ENCODE measurements at regions not wholly inside any gene's neighbourhood (a gene's known extent, or its start where the extent isn't known, plus 50 kb on each side); places are given as distances from the start of the nearest gene placed in this dataset.
A peak's percentile ranks its signal among the peaks of the same experiment; 100 is the strongest.
"Not testable (repeated sequence)": the region's sequence is repeated elsewhere in the genome, so short reads cannot be mapped to it uniquely, and the experiment has no call there.

- H2BK12ac ChIP-seq (ENCODE audit: low read length); DNase-seq (ENCODE audit: low spot score); H3K18ac ChIP-seq (ENCODE audit: low read length); H4K91ac ChIP-seq (ENCODE audit: low read depth, low read length, poor library complexity); H2AFZ ChIP-seq (ENCODE audit: low read length); H3K4me1 ChIP-seq (ENCODE audit: control insufficient read depth in 2 of 2, insufficient read depth in 1 of 2, low read depth in 1 of 2, low read length in 2 of 2); H3K27ac ChIP-seq (replicated peaks; ENCODE audit: low read length); H3K4me3 ChIP-seq (ENCODE audit: low read length in 2 of 2); H2BK5ac ChIP-seq (ENCODE audit: low read length); H3K27me3 ChIP-seq (ENCODE audit: control insufficient read depth in 3 of 3, insufficient read depth in 3 of 3, low read depth in 1 of 3, low read length in 3 of 3); H3K36me3 ChIP-seq (replicated peaks in 1 of 2; ENCODE audit: control insufficient read depth in 2 of 2, insufficient read depth in 2 of 2, low read length in 2 of 2); H2AK5ac ChIP-seq (ENCODE audit: low read depth, low read length); H3K4me2 ChIP-seq (ENCODE audit: insufficient read depth, low read length, poor library complexity, severe bottlenecking); H2BK15ac ChIP-seq (ENCODE audit: low read length); H3K9ac ChIP-seq (ENCODE audit: low read depth, low read length, poor library complexity); H2BK120ac ChIP-seq (ENCODE audit: low read depth, low read length); H3K4ac ChIP-seq (ENCODE audit: low read length); H3K14ac ChIP-seq (ENCODE audit: low read length); H3K79me1 ChIP-seq (ENCODE audit: low read depth, low read length); H3K9me3 ChIP-seq (replicated peaks in 1 of 2; ENCODE audit: control insufficient read depth in 2 of 2, insufficient read depth in 1 of 2, low read depth in 1 of 2, low read length in 2 of 2); H4K8ac ChIP-seq (ENCODE audit: low read depth, low read length); H3K23ac ChIP-seq (ENCODE audit: low read depth, low read length, poor library complexity): not testable (repeated sequence)
- WGBS, 2 donors (ENCODE audit: extremely low coverage in 2 of 2, insufficient read length in 2 of 2, insufficient replicate concordance in 1 of 2), result no CpG with 5 or more reads among the region's 1 CpG
Observed at GRCh38 chr2:95671992-95672391, 80.2 kb downstream of the TRIM43 start.

DNA sequence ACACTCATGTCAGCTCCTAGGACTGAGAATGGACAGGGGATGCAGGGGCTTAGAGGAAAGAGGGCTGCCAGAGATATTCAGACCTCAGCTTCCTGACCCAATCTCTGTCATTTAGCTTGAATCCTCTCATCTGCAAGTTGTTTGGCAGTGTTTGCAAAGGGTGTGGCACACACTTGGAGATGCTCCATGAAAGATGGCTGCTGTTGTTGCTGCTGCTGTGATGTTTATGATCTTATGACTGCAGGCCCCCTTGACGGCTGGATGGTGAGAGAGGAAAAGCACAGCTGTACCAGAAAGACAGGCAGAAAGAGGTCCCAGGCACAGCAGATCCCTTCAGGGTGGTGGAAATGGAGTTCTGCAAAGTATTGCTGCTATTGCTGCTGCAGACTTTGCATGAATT, 80.7 kb downstream of the TRIM43 start:
- H2BK120ac ChIP-seq (ENCODE audit: low read depth, low read length); H3K4me2 ChIP-seq (ENCODE audit: insufficient read depth, low read length, poor library complexity, severe bottlenecking); H3K27me3 ChIP-seq (ENCODE audit: control insufficient read depth in 3 of 3, insufficient read depth in 3 of 3, low read depth in 1 of 3, low read length in 3 of 3); H3K27ac ChIP-seq (replicated peaks; ENCODE audit: low read length); H3K9ac ChIP-seq (ENCODE audit: low read depth, low read length, poor library complexity); H2BK15ac ChIP-seq (ENCODE audit: low read length); H4K91ac ChIP-seq (ENCODE audit: low read depth, low read length, poor library complexity); H4K8ac ChIP-seq (ENCODE audit: low read depth, low read length); H2AK5ac ChIP-seq (ENCODE audit: low read depth, low read length); H3K4me3 ChIP-seq (ENCODE audit: low read length in 2 of 2); H2BK12ac ChIP-seq (ENCODE audit: low read length); H2AFZ ChIP-seq (ENCODE audit: low read length); H3K14ac ChIP-seq (ENCODE audit: low read length); H3K9me3 ChIP-seq (replicated peaks in 1 of 2; ENCODE audit: control insufficient read depth in 2 of 2, insufficient read depth in 1 of 2, low read depth in 1 of 2, low read length in 2 of 2); H3K4me1 ChIP-seq (ENCODE audit: control insufficient read depth in 2 of 2, insufficient read depth in 1 of 2, low read depth in 1 of 2, low read length in 2 of 2); DNase-seq (ENCODE audit: low spot score); H3K23ac ChIP-seq (ENCODE audit: low read depth, low read length, poor library complexity); H3K79me1 ChIP-seq (ENCODE audit: low read depth, low read length); H3K36me3 ChIP-seq (replicated peaks in 1 of 2; ENCODE audit: control insufficient read depth in 2 of 2, insufficient read depth in 2 of 2, low read length in 2 of 2); H3K4ac ChIP-seq (ENCODE audit: low read length); H2BK5ac ChIP-seq (ENCODE audit: low read length); H3K18ac ChIP-seq (ENCODE audit: low read length): not testable (repeated sequence)
- WGBS, 2 donors (ENCODE audit: extremely low coverage in 2 of 2, insufficient read length in 2 of 2, insufficient replicate concordance in 1 of 2), result no CpG with 5 or more reads among the region's 1 CpG

DNA sequence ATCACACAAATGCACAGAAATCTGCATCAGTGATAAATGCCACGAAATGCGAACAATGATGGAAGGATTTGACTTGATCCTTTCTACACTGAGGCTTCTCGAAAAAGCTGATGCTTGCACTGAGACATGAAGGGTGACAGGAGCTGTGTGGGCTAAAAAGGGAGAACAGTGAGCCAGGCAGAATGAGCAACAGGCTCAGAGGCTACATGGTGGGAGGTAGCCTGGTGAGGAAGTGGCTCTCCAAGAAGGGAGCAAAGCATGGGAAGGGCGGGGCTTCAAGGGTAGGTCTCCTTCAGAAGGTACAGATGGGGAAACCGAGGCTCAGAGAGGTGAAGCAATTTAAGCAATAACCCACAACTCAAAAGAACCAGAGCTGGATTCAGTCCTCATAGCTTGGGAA, 82.4 kb downstream of the TRIM43 start:
- H3K9me3 ChIP-seq (replicated peaks in 1 of 2; ENCODE audit: control insufficient read depth in 2 of 2, insufficient read depth in 1 of 2, low read depth in 1 of 2, low read length in 2 of 2), result no peaks in the 10 kb centered on the region
- no peak overlapping the region for H2BK15ac ChIP-seq (ENCODE audit: low read length)
- no peak overlapping the region for H3K4ac ChIP-seq (ENCODE audit: low read length)
- no peak overlapping the region for H2AK5ac ChIP-seq (ENCODE audit: low read depth, low read length)
- WGBS, 2 donors (ENCODE audit: extremely low coverage in 2 of 2, insufficient read length in 2 of 2, insufficient replicate concordance in 1 of 2), result no CpG with 5 or more reads among the region's 5 CpGs
- no peak overlapping the region for H2BK120ac ChIP-seq (ENCODE audit: low read depth, low read length)
- H3K4me1 ChIP-seq (ENCODE audit: control insufficient read depth in 2 of 2, insufficient read depth in 1 of 2, low read depth in 1 of 2, low read length in 2 of 2), result peaks cover 4 to 5% of the 10 kb centered on the region in 2 donors
- no peak overlapping the region for H3K4me3 ChIP-seq (ENCODE audit: low read length in 2 of 2)
- no peak overlapping the region for H3K9ac ChIP-seq (ENCODE audit: low read depth, low read length, poor library complexity)
- H2BK12ac ChIP-seq (ENCODE audit: low read length), result no peak overlapping the region
- no peak overlapping the region for H2AFZ ChIP-seq (ENCODE audit: low read length)
- H3K27ac ChIP-seq (replicated peaks; ENCODE audit: low read length), result no peak overlapping the region
- no peaks in the 10 kb centered on the region for H3K36me3 ChIP-seq (replicated peaks in 1 of 2; ENCODE audit: control insufficient read depth in 2 of 2, insufficient read depth in 2 of 2, low read length in 2 of 2)
- H3K27me3 ChIP-seq (ENCODE audit: control insufficient read depth in 3 of 3, insufficient read depth in 3 of 3, low read depth in 1 of 3, low read length in 3 of 3), result no peaks in the 10 kb centered on the region
- no peak overlapping the region for H4K8ac ChIP-seq (ENCODE audit: low read depth, low read length)
- no peak overlapping the region for H3K14ac ChIP-seq (ENCODE audit: low read length)
- H3K18ac ChIP-seq (ENCODE audit: low read length), result peak overlapping the region; percentile 52
- no peak for DNase-seq (ENCODE audit: low spot score)
- H3K23ac ChIP-seq (ENCODE audit: low read depth, low read length, poor library complexity), result no peak overlapping the region
- H4K91ac ChIP-seq (ENCODE audit: low read depth, low read length, poor library complexity), result no peak overlapping the region
- no peak overlapping the region for H3K4me2 ChIP-seq (ENCODE audit: insufficient read depth, low read length, poor library complexity, severe bottlenecking)
- no peaks in the 10 kb centered on the region for H3K79me1 ChIP-seq (ENCODE audit: low read depth, low read length)
- H2BK5ac ChIP-seq (ENCODE audit: low read length), result no peak overlapping the region

- H3K14ac ChIP-seq (ENCODE audit: low read length); H3K4me1 ChIP-seq (ENCODE audit: control insufficient read depth in 2 of 2, insufficient read depth in 1 of 2, low read depth in 1 of 2, low read length in 2 of 2); H4K91ac ChIP-seq (ENCODE audit: low read depth, low read length, poor library complexity); H3K27ac ChIP-seq (replicated peaks; ENCODE audit: low read length); H3K9me3 ChIP-seq (replicated peaks in 1 of 2; ENCODE audit: control insufficient read depth in 2 of 2, insufficient read depth in 1 of 2, low read depth in 1 of 2, low read length in 2 of 2); H3K23ac ChIP-seq (ENCODE audit: low read depth, low read length, poor library complexity); H2AK5ac ChIP-seq (ENCODE audit: low read depth, low read length); H2BK15ac ChIP-seq (ENCODE audit: low read length); H3K4me3 ChIP-seq (ENCODE audit: low read length in 2 of 2); H3K4ac ChIP-seq (ENCODE audit: low read length); H2AFZ ChIP-seq (ENCODE audit: low read length); DNase-seq (ENCODE audit: low spot score); H2BK5ac ChIP-seq (ENCODE audit: low read length); H2BK12ac ChIP-seq (ENCODE audit: low read length); H3K79me1 ChIP-seq (ENCODE audit: low read depth, low read length); H3K36me3 ChIP-seq (replicated peaks in 1 of 2; ENCODE audit: control insufficient read depth in 2 of 2, insufficient read depth in 2 of 2, low read length in 2 of 2); H3K9ac ChIP-seq (ENCODE audit: low read depth, low read length, poor library complexity); H4K8ac ChIP-seq (ENCODE audit: low read depth, low read length); H3K18ac ChIP-seq (ENCODE audit: low read length); H2BK120ac ChIP-seq (ENCODE audit: low read depth, low read length); H3K27me3 ChIP-seq (ENCODE audit: control insufficient read depth in 3 of 3, insufficient read depth in 3 of 3, low read depth in 1 of 3, low read length in 3 of 3); H3K4me2 ChIP-seq (ENCODE audit: insufficient read depth, low read length, poor library complexity, severe bottlenecking): not testable (repeated sequence)
- no CpG with 5 or more reads among the region's 1 CpG for WGBS, 2 donors (ENCODE audit: extremely low coverage in 2 of 2, insufficient read length in 2 of 2, insufficient replicate concordance in 1 of 2)
Observed at GRCh38 chr2:95676573-95676972, 84.8 kb downstream of the TRIM43 start.
